Prostate gland (tissue), 2 donors: ENCODE measurements at regions not wholly inside any gene's neighbourhood (a gene's known extent, or its start where the extent isn't known, plus 50 kb on each side); places are given as distances from the start of the nearest gene placed in this dataset.
"Not testable (repeated sequence)": the region's sequence is repeated elsewhere in the genome, so short reads cannot be mapped to it uniquely, and the experiment has no call there.

ENCODE experiments used
- DNase-seq: peaks from one replicate; pipeline ENCODE4 v3.0.0-alpha.2; 2019; ENCODE audit warnings: low spot score
- H3K27ac ChIP-seq, 2 donors: fragments of 200-600 bp; sonication (generic); 2 replicates each; pipeline ENCODE4 v1.5.1; 2017 to 2019
- H3K27me3 ChIP-seq: fragments of 200-600 bp; sonication (generic); replicated peaks from 2 replicates; pipeline ENCODE4 v1.5.1; 2019; ENCODE audit not compliant: insufficient read depth
- H3K36me3 ChIP-seq, 2 donors: fragments of 200-600 bp; sonication (generic); 1 replicate in 1 of 2; 2 replicates in 1 of 2; pipeline versions ENCODE4 v1.5.1 to v1.8.1; 2017 to 2019
- H3K4me1 ChIP-seq: fragments of 200-600 bp; sonication (generic); replicated peaks from 2 replicates; pipeline ENCODE4 v1.5.1; 2019
- H3K4me3 ChIP-seq, 2 donors: fragments of 200-600 bp; sonication (generic); 2 replicates each; pipeline ENCODE4 v1.5.1; 2017 to 2019
- H3K9me3 ChIP-seq: fragments of 200-600 bp; sonication (generic); 2 replicates; pipeline ENCODE4 v1.5.1; 2017
- POLR2A ChIP-seq: fragments of 450-650 bp; IDR thresholded peaks from one replicate; pipeline ENCODE4 v1.6.1; 2016; ENCODE audit warnings: antibody characterized with exemption, mild to moderate bottlenecking
- POLR2AphosphoS5 ChIP-seq: sonication (generic); formaldehyde crosslinking; IDR thresholded peaks from one replicate; pipeline ENCODE4 v1.6.1; 2017; ENCODE audit warnings: antibody characterized with exemption
- WGBS: methylation state at CpG from one replicate; pipeline ENCODE4 v1.1.5; 2018; 5-methylcytosine and 5-hydroxymethylcytosine counted together
- intact Hi-C: fragments of 100-400 bp; cut with DNase I; formaldehyde crosslinking; loops from one replicate; pipeline ENCODE4 v1.14.2; 2022
- TF ChIP-seq, protein P1 (sequence below), 4 experiments: fragments of 200-600 bp in 2 of 4; fragments of 450-650 bp in 2 of 4; sonication (generic) in 2 of 4; IDR thresholded peaks; 1 replicate in 3 of 4; 2 replicates in 1 of 4; pipeline ENCODE4 v1.5.1; 2016 to 2019; ENCODE audit warnings: antibody characterized with exemption in 4 of 4, mild to moderate bottlenecking in 2 of 4, moderate library complexity in 2 of 4

GRCh38 chr12:73125148-73125547, 853.0 kb downstream of the TRHDE start:
- Histone ChIP-seq H3K4me1 (no peaks in the 10 kb centered on the region), H3K27me3 (no peaks in the 10 kb centered on the region), H3K27ac (no peak overlapping the region), H3K9me3 (no peaks in the 10 kb centered on the region), H3K36me3 (no peaks in the 10 kb centered on the region), H3K4me3 (no peak overlapping the region)
- intact Hi-C loops = no loop called here
- TF ChIP-seq POLR2A = no peak
- no peak for TF ChIP-seq POLR2AphosphoS5
- TF ChIP-seq, protein P1, sequence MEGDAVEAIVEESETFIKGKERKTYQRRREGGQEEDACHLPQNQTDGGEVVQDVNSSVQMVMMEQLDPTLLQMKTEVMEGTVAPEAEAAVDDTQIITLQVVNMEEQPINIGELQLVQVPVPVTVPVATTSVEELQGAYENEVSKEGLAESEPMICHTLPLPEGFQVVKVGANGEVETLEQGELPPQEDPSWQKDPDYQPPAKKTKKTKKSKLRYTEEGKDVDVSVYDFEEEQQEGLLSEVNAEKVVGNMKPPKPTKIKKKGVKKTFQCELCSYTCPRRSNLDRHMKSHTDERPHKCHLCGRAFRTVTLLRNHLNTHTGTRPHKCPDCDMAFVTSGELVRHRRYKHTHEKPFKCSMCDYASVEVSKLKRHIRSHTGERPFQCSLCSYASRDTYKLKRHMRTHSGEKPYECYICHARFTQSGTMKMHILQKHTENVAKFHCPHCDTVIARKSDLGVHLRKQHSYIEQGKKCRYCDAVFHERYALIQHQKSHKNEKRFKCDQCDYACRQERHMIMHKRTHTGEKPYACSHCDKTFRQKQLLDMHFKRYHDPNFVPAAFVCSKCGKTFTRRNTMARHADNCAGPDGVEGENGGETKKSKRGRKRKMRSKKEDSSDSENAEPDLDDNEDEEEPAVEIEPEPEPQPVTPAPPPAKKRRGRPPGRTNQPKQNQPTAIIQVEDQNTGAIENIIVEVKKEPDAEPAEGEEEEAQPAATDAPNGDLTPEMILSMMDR (IDR thresholded peaks at IDR 0.05) = no peak
- DNase-seq = no peak

- intact Hi-C loops = no loop called here
- no peaks in the 10 kb centered on the region for H3K36me3 ChIP-seq
- H3K4me1 ChIP-seq = no peaks in the 10 kb centered on the region
- H3K27me3 ChIP-seq = no peaks in the 10 kb centered on the region
- TF ChIP-seq POLR2AphosphoS5 = no peak
- TF ChIP-seq POLR2A = no peak
- TF ChIP-seq, protein P1 (IDR thresholded peaks at IDR 0.05) = no peak
- no peak for DNase-seq
- no peak overlapping the region for H3K27ac ChIP-seq
- no peak overlapping the region for H3K4me3 ChIP-seq
- 81% methylated on average over 5 of the region's 5 CpGs for WGBS
- no peaks in the 10 kb centered on the region for H3K9me3 ChIP-seq
Observed at GRCh38 chr12:73136386-73136785, 864.2 kb downstream of the TRHDE start.

GRCh38 chr12:73139642-73140041, 867.5 kb downstream of the TRHDE start:
- H3K4me3 ChIP-seq, H3K9me3 ChIP-seq, H3K27me3 ChIP-seq, H3K4me1 ChIP-seq, DNase-seq, H3K36me3 ChIP-seq, H3K27ac ChIP-seq, intact Hi-C loops: not testable (repeated sequence)
- WGBS = 91% methylated on average over 2 of the region's 2 CpGs

GRCh38 chr12:73158341-73158740, 886.2 kb downstream of the TRHDE start:
- intact Hi-C loops = no loop called here
- Histone ChIP-seq H3K36me3 (no peaks in the 10 kb centered on the region), H3K27ac (no peak overlapping the region), H3K9me3 (no peaks in the 10 kb centered on the region), H3K4me3 (no peak overlapping the region), H3K27me3 (no peaks in the 10 kb centered on the region), H3K4me1 (no peaks in the 10 kb centered on the region)
- no peak for DNase-seq
- TF ChIP-seq, protein P1 (IDR thresholded peaks at IDR 0.05) = no peak
- TF ChIP-seq POLR2A (no peak), POLR2AphosphoS5 (no peak)

DNA sequence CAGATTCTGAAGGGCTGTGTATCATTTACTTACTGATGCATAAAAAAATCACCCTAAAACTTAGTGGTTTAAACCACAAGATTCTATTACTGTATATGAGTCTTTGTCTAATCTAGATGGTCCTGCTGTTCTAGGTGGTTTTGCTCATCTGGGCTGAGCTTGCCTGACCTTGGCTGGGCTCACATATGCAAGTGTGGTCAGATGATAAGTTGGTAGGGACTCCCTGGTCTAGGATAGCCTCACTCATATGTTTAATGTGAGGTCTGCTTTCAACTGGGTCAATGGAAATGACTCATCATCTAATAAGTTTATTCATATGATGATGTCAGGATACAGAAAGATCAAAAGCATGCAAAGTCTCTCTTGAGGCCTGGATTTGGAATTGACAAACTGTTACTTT, 887.8 kb downstream of the TRHDE start:
- intact Hi-C loops = no loop called here
- Histone ChIP-seq H3K36me3 (no peaks in the 10 kb centered on the region), H3K27ac (no peak overlapping the region), H3K27me3 (no peaks in the 10 kb centered on the region), H3K4me1 (no peaks in the 10 kb centered on the region), H3K9me3 (no peaks in the 10 kb centered on the region), H3K4me3 (no peak overlapping the region)
- TF ChIP-seq, protein P1 (IDR thresholded peaks at IDR 0.05) = no peak
- TF ChIP-seq POLR2A = no peak
- no peak for TF ChIP-seq POLR2AphosphoS5
- DNase-seq = no peak
